ENCODE measurements at regions not wholly inside any gene's neighbourhood (a gene's known extent, or its start where the extent isn't known, plus 50 kb on each side); places are given as distances from the start of the nearest gene placed in this dataset.

GRCh38 chr12:13839365-13840336 lies 141.8 kb downstream of the GRIN2B start:
- no peak for DNase-seq

- no peak for DNase-seq
Observed at GRCh38 chr12:13836099-13836498, 145.3 kb downstream of the GRIN2B start.

GRCh38 chr12:13835652-13836051 lies 145.8 kb downstream of the GRIN2B start:
- no peak for DNase-seq

- no peak for DNase-seq
Observed at GRCh38 chr12:13834241-13834640, 147.2 kb downstream of the GRIN2B start.

- no peak for DNase-seq
Observed at GRCh38 chr12:13817131-13817530, 164.3 kb downstream of the GRIN2B start.

- DNase-seq: no peak
Observed at GRCh38 chr12:13816394-13816793, 165.0 kb downstream of the GRIN2B start.

- DNase-seq: no peak
Observed at GRCh38 chr12:13812168-13812567, 169.2 kb downstream of the GRIN2B start.

- DNase-seq: no peak
Observed at GRCh38 chr12:13811061-13811460, 170.3 kb downstream of the GRIN2B start.

- no peak for DNase-seq
Observed at GRCh38 chr12:13805041-13805440, 176.4 kb downstream of the GRIN2B start.

GRCh38 chr12:13801543-13801942 lies 179.9 kb downstream of the GRIN2B start:
- DNase-seq: no peak

GRCh38 chr12:13799574-13799973 lies 181.8 kb downstream of the GRIN2B start:
- DNase-seq: no peak

- no peak for DNase-seq
Observed at GRCh38 chr12:13798162-13798561, 183.2 kb downstream of the GRIN2B start.

GRCh38 chr12:13794706-13795105 lies 186.7 kb downstream of the GRIN2B start:
- DNase-seq: no peak

- no peak for DNase-seq
Observed at GRCh38 chr12:13790317-13790716, 191.1 kb downstream of the GRIN2B start.

- no peak for DNase-seq
Observed at GRCh38 chr12:13788626-13789025, 192.8 kb downstream of the GRIN2B start.

GRCh38 chr12:13786646-13787045 lies 194.8 kb downstream of the GRIN2B start:
- DNase-seq: no peak

- DNase-seq: no peak
Observed at GRCh38 chr12:13784504-13784903, 196.9 kb downstream of the GRIN2B start.

GRCh38 chr12:13780453-13780852 lies 200.9 kb downstream of the GRIN2B start:
- DNase-seq: no peak

GRCh38 chr12:13777374-13777773 lies 204.0 kb downstream of the GRIN2B start:
- DNase-seq: no peak

GRCh38 chr12:13772264-13772663 lies 209.1 kb downstream of the GRIN2B start:
- no peak for DNase-seq

- no peak for DNase-seq
Observed at GRCh38 chr12:13770576-13770975, 210.8 kb downstream of the GRIN2B start.

- DNase-seq: no peak
Observed at GRCh38 chr12:13769966-13770365, 211.4 kb downstream of the GRIN2B start.

GRCh38 chr12:13769273-13769672 lies 212.1 kb downstream of the GRIN2B start:
- DNase-seq: no peak

- DNase-seq: no peak
Observed at GRCh38 chr12:13764748-13765147, 216.7 kb downstream of the GRIN2B start.

- DNase-seq: no peak
Observed at GRCh38 chr12:13749389-13749788, 232.0 kb downstream of the GRIN2B start.

Data from activated CD4-positive, alpha-beta T cell treated with anti-CD3 and anti-CD28 coated beads for 4 hours (primary cell).